HuH-7 (cell line): ENCODE measurements at regions not wholly inside any gene's neighbourhood (a gene's known extent, or its start where the extent isn't known, plus 50 kb on each side); places are given as distances from the start of the nearest gene placed in this dataset.

Source experiments
- DNase-seq: peaks from one replicate; pipeline ENCODE4 v3.0.0; 2011; ENCODE audit warnings: low spot score

DNA sequence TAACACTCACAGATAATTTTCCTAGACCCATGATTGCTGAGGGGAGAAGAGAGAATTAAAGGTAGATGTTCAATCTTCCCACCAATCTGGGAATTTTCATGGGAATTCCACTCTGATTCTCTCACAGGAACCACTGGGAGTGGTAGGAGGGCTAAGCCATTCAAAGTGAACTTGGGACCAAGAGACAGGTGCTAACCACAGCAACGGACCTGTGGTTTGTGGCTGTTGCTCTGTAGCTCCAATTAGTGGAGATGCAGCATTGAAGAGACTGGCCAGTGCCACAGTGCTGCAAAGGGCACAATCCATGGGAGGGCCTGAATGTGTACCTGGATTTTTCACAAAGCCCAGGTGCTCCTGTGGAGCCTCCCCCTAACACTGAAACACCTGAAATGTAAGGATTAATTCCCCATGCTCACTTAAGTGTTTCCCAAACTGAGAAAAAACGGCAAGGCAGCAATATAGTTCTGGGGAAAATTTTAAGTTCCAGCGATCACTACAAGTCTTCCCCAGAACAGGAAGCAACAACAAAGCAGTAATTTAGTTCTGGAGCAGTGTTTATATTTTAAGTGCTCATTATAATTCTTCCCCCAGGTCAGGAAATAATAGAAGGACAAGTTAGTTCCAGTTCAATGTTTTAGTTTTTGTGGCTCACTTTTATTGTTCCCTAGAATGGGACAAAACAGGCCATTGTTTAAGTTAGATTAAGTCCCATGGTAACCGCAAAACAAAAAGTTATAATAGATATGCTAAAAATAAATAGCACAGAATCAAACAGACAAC is 1045.8 kb downstream of the CNTNAP5 start:
- DNase-seq = no peak

DNA sequence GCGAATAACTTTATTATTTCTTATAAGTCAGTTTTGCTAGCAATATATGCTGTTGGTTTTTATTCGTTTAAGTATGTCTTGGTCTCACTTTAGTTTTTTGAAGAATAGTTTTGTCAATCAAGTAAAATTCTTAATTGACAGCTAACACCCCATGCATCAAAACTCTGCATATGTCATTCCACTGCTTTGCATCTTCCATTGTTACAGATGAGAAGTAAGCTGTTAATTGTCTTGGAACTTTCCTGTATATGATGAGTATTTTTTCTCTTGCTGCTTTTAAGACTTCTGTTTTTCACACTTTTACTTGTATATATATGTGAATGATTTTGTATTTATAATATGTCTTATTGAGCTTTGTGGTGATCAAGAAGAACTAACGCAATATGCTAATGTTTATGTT is 1048.4 kb downstream of the CNTNAP5 start:
- no peak for DNase-seq

- DNase-seq = no peak
Observed at GRCh38 chr2:125085904-125086303, 1060.8 kb downstream of the CNTNAP5 start.

GRCh38 chr2:125086313-125087184 is 1061.5 kb downstream of the CNTNAP5 start:
- DNase-seq = no peak

DNA sequence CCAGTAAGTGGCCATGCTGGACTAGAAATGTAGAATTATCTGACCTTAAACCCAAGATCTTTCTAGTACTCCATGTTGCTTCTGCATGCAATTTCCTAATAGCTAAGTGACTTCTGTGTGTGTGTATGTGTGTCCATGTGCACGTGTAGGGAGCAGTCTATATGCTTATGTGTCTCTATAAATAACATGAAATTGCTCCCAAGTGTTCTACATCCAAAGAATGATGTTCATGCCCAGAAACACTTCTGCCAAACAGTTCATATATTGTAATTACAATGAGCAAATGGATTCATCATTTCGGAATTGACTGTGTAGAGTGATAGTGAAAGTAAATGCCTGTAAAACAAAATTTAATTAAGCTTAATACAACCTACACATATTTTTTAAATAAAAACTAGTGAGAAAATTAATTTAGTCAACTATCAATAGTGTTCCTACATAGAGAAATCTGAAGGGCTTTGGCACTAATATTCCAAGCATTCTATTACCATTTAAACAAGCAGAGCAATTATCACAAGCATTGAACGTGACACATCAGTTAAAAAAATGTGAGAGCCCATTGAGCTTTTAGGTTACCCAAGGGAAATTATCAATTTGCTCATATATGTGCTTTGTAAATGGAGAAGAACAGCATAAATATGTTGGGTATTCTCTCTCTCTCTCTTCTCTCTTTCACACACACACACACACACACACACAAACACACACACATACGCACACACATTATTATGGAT is 1067.4 kb downstream of the CNTNAP5 start:
- no peak for DNase-seq

GRCh38 chr2:125095826-125096225 is 1070.7 kb downstream of the CNTNAP5 start:
- DNase-seq = no peak

DNA sequence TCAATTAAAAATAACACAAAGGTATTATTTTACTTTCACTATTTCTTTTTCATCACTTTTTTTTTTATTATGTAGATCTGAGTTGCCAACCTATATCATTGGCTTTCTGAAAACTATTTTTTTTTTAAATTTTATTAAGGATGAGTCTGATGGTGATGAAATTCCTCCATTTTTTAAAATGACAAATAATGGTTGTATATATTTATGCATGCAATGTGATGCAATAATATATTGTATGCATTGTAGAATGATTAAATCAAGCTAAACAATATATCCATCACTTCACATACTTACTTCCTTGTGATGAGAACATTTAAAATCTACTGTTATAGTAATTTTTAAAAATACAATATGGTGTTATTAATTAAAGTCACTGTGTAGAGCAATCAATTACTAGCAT is 1081.6 kb downstream of the CNTNAP5 start:
- DNase-seq = no peak

DNA sequence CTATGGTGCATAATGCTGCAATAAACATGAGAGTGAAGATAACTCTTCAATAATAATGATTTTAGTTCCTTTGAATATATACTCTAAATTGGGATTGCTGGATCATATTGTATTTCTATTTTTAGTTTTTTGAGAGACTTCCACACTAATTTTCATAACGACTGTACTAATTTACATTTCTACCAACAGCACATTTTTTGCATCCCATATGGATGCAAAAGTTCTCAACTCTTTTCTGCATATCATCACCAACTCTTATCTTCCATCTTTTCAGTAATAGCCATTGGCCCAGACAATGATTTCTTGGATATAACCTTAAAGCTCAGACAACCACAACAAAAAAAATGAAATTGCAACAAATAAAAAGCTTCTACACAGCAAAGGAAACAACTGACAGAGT is 1082.4 kb downstream of the CNTNAP5 start:
- DNase-seq = no peak

DNA sequence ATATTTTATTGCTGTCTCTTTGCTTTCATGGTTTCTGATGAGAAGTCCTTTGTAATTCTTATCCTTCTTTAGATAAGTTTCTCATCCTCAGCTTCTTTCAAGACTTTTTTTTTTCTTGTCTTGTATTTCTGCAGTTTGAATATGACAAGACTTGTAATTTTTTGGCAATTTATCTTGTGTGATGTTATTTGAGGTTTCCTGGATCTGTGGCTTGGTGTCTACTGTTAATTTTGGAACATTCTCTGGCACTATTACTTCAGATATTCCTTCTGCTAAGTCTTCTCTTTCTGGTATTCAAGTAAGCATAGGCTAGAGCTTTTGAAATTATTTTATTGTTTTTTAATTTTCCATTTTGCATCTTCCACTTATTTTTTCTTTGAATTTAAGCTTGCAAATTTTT is 1083.2 kb downstream of the CNTNAP5 start:
- no peak for DNase-seq

DNA sequence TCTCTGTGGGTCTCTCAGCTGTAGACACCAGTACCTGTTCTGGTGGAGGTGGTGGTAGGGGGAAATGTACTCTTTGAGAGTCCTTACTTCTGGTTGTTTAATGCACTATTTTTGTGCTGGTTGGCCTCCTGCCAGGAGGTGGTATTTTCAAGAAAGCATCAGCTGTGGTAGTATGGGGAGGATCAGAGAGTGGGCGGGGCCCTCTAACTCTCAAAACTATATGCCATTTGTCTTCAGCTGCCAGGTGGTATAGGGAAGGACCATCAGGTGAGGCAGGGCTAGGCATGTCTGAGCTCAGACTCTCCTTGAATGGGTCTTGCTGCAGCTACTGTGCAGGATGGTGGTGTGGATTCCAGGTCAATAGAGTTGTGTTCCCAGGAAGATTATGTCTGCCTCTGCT is 1100.8 kb downstream of the CNTNAP5 start:
- DNase-seq = no peak

GRCh38 chr2:125160947-125161346 is 1135.9 kb downstream of the CNTNAP5 start:
- DNase-seq = no peak

GRCh38 chr2:125167152-125167551 is 1142.1 kb downstream of the CNTNAP5 start:
- no peak for DNase-seq

- no peak for DNase-seq
Observed at GRCh38 chr2:125167820-125168219, 1142.7 kb downstream of the CNTNAP5 start.

- DNase-seq = no peak
Observed at GRCh38 chr2:125168442-125168841, 1143.4 kb downstream of the CNTNAP5 start.

DNA sequence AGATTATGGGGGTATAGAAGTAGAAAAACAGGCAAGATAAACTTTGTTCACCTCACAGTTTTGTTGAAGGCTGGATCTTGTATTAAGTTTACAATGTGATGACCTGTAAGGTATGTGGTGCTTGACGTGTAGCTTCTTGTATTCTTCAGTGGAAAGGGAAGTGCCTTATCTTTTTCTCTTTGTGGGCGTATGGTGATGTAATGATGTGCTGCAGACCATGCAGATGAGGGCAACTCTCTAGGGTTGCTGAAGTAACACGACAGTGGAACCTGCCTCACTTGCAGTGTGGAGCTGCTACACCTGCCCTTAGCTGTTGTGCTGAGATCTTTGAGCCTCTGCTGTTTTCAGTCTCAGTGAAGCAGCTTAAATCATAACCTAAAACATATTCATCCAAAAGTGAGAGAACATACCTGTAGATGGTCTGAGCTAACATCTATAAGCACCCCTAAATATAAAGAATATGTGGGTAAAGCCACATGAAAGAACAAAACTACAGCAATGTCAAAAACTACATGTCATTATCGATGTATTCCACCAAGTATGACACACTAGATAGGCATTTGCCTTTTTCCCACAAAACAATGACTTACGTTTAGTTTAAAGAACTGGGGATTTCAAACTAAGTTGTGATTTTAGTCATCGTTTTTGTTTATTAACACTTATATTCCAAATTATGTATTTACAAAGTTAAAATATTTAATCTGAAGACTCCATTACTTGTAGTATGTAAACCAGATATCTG is 1144.1 kb downstream of the CNTNAP5 start:
- DNase-seq = no peak

DNA sequence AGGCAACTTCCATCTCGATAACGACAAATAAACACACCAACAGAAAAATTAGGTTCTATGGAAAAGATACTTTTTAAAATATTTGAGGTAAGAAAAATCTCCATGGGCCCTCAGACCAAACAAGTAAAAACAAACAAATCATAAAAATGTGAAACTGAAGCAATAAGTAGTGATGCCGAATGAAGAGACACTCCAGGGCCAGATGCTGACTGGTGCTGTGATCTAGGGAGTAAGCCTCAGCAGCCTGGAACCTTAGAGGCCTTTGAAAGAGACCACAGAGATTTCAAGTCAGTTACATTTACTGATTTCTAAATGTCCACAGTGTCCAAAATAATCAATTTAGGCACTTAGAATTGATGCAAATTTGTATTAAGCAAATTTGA is 1144.7 kb downstream of the CNTNAP5 start:
- no peak for DNase-seq

GRCh38 chr2:125172181-125172580 is 1147.1 kb downstream of the CNTNAP5 start:
- no peak for DNase-seq

DNA sequence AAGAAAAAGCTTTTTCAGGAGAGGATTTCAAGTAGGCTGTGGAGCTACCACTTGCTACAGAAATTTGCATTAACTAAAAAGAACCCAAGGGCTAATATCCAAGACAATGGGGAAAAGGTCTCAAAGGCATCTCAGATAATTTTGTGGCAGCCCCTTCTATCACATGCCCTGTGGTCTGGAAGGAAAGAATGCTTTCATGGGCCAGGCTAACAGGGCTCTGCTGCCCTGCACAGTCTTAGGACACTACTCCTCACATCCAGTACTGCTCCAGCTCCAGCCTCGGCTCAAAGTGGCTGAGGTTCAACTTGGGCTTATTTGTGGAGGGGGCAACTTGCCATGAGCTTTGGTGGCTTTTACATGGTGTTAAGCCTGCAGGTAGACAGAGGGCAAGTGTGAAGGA is 1150.3 kb downstream of the CNTNAP5 start:
- DNase-seq = no peak

DNA sequence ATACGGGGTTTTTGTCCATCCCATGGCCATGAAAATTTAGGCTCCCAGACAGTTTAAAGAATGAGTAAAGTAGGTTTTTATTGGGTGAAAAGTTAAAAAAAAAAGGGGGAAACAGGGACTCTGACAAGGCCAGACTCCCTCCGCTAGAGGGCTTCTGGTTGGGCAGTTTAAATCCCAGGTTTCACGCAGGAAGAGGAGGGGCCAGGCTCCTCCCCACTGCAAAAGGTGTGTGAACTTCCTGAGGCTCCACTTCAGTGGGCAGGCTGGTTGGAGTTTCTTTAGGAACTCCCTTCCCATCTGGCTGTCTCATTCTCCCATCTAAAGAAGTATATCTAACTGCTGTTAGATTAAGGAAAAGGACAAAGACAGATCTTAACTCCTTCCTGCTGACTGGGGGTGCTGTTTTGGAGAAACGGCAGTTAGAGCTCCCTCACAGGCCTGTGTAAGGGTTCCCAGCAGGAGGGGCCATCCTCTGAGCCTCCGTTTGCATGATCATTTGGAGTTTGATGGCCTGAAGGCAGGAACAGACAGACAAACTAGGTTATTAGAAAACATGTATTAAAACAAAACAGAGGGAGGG is 1160.7 kb downstream of the CNTNAP5 start:
- no peak for DNase-seq

DNA sequence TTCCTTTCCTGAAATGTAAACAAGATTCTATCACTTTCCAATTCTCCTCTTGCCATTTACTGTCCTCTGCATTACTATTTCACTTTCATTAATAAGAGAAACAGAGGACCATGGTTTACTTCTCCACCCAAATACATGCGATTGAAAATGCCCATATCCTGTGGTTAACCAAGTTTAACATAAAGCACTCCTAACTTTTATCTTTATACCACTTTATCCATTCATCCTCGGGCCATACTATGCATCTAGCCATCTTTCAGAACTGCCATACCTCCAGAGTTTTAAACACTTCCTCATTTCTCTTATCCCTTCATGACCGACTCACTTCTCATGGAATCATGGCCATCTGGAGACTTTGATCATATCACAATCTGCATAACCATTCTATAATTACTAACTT is 1182.3 kb downstream of the CNTNAP5 start:
- DNase-seq = no peak

DNA sequence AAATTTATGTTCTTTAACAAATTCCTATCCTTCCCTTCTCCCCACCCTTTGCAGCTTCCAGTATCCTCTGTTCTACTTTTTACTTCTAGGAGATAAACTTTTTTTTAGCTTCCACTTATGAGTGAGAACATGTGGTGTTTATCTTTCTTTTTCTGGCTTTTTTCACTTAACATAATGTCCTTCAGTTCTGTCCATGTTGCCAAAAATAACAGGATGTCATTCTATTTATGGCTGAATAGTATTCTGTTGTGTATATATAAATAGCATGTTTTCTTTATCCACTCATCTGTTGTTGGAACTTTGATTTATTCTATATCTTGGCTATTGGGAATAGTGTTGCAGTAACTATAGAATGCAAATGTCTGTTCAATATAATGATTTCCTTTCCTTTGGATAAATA is 1191.2 kb downstream of the CNTNAP5 start:
- no peak for DNase-seq

- no peak for DNase-seq
Observed at GRCh38 chr2:125224188-125224587, 1199.1 kb downstream of the CNTNAP5 start.
